Skeletal muscle satellite cell (primary cell): ENCODE measurements at regions not wholly inside any gene's neighbourhood (a gene's known extent, or its start where the extent isn't known, plus 50 kb on each side); places are given as distances from the start of the nearest gene placed in this dataset.
"Not testable (repeated sequence)": the region's sequence is repeated elsewhere in the genome, so short reads cannot be mapped to it uniquely, and the experiment has no call there.

Experiments
- H3K27me3 ChIP-seq: 2 replicates; pipeline ENCODE4 v1.7.0; 2013; ENCODE audit warnings: low read length; ENCODE audit not compliant: control insufficient read depth, insufficient read depth
- H3K36me3 ChIP-seq: 2 replicates; pipeline ENCODE4 v1.7.0; 2013; ENCODE audit warnings: mild to moderate bottlenecking, control low read depth, low read length; ENCODE audit not compliant: insufficient read depth
- H3K4me1 ChIP-seq: 2 replicates; pipeline ENCODE4 v1.7.0; 2013; ENCODE audit warnings: low read length; ENCODE audit not compliant: control insufficient read depth, insufficient read depth
- H3K4me2 ChIP-seq: 2 replicates; pipeline ENCODE4 v1.7.0; 2013; ENCODE audit warnings: mild to moderate bottlenecking, low read length
- H3K4me3 ChIP-seq: 2 replicates; pipeline ENCODE4 v1.7.0; 2013; ENCODE audit warnings: low read length
- H3K9ac ChIP-seq: 2 replicates; pipeline ENCODE4 v1.7.0; 2013; ENCODE audit warnings: mild to moderate bottlenecking, low read depth, low read length, moderate library complexity
- H3K9me3 ChIP-seq: replicated peaks from 2 replicates; pipeline ENCODE4 v1.7.0; 2013; ENCODE audit warnings: mild to moderate bottlenecking, control low read depth, low read length

DNA sequence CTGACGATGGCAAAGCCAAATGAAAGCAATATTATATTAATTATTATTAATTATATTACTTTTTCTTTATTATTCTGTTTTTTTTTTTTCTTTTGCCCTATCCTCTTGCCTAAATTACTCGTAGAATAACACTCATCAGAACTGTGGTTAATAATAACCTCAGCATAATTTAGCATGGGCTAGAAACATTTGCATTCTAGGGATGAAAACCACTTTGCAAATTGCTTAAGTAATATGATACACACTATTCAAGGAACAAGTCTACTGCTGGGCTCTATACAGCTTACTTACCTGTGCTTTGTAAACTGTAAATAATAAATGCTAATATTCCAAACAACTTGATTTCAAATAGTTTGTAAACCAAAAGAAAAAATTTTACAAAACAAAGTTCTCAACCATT, 375.8 kb downstream of the HGF start:
- Histone ChIP-seq H3K9me3 (no peaks in the 10 kb centered on the region), H3K4me2 (no peak overlapping the region), H3K4me1 (no peaks in the 10 kb centered on the region), H3K27me3 (no peaks in the 10 kb centered on the region), H3K36me3 (no peaks in the 10 kb centered on the region), H3K4me3 (no peak overlapping the region), H3K9ac (no peak overlapping the region)

DNA sequence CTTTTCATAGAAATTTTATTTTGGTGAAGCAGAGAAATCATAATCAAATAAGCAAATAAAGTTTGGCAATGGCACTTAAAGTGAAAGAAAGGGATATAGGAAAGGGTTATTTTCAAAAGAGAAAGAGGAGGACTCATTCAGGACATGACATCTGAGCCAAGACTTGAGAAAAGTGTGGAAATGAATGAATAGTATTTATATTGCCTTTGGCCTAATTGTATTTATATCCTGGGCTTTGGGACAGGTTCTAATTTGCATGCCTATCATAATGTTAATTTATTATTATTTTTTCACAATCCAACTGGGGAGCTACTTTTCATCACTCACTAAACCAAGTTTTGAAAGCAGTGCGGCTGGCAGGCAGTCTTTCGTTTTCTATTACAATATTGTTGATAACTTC, 376.8 kb downstream of the HGF start:
- Histone ChIP-seq H3K4me1 (no peaks in the 10 kb centered on the region), H3K36me3 (no peaks in the 10 kb centered on the region), H3K27me3 (no peaks in the 10 kb centered on the region), H3K4me3 (no peak overlapping the region), H3K9ac (no peak overlapping the region), H3K4me2 (no peak overlapping the region), H3K9me3 (no peaks in the 10 kb centered on the region)

DNA sequence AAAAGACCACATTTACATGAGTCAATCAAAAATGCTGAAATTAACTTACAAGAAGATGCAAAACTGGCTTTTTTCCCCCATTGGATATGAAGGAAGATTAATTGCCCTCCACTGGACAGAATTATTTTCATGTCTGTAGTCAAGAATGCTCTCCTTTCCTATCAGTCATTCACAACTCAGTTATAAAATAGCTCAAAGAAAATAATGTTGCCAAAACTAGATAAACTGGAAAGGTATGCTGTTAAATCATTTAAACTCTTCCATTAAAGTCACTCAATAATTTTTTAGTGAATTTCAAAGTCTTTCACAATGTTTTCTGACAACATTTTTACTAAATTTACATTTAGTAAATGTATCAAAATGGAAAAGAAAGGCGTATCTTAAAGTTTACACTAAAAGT, 384.5 kb downstream of the HGF start:
- no peaks in the 10 kb centered on the region for H3K36me3 ChIP-seq
- no peak overlapping the region for H3K4me2 ChIP-seq
- H3K9me3 ChIP-seq = no peaks in the 10 kb centered on the region
- no peaks in the 10 kb centered on the region for H3K4me1 ChIP-seq
- H3K27me3 ChIP-seq = no peaks in the 10 kb centered on the region
- H3K4me3 ChIP-seq = no peak overlapping the region
- H3K9ac ChIP-seq = no peak overlapping the region

DNA sequence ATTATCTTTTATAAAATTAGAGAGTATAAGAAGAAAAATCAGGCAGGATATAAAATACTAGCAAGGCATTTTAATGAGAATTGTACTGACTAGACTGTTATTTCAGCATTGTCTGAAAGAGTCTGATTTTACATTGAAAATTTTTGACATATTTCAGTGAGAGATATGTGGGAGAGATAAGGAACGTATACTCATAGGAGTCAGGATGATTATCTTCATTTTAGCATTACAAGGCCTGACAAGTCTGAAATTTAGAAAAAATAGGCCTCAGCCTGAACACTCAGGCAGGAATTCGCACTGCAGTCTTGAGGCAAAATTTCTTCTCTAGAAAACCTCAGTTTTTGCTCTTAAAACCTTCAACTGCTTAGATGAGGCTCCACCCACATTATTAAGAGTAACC, 386.0 kb downstream of the HGF start:
- H3K4me2 ChIP-seq = no peak overlapping the region
- H3K36me3 ChIP-seq = no peaks in the 10 kb centered on the region
- no peak overlapping the region for H3K9ac ChIP-seq
- no peak overlapping the region for H3K4me3 ChIP-seq
- H3K27me3 ChIP-seq = no peaks in the 10 kb centered on the region
- H3K4me1 ChIP-seq = no peaks in the 10 kb centered on the region
- H3K9me3 ChIP-seq = no peaks in the 10 kb centered on the region

DNA sequence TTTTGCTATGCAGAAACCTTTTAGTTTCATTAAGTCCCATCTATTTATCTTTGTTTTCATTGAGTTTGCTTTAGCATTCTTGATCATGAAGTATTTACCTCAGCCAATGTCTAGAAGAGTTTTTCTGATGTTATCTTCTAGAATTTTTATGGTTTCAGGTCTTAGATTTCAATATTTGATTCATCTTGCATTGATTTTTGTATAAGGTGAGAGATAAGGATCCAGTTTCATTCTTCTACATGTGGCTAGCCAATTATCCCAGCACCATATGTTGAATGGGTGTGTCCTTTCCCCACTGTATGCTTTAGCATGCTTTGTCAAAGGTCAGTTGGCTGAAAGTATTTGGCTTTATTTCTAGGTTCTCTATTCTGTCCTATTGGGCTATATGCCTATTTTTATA, 395.2 kb downstream of the HGF start:
- not testable (repeated sequence) for H3K36me3 ChIP-seq, H3K4me2 ChIP-seq, H3K9ac ChIP-seq, H3K9me3 ChIP-seq, H3K27me3 ChIP-seq, H3K4me1 ChIP-seq, H3K4me3 ChIP-seq

DNA sequence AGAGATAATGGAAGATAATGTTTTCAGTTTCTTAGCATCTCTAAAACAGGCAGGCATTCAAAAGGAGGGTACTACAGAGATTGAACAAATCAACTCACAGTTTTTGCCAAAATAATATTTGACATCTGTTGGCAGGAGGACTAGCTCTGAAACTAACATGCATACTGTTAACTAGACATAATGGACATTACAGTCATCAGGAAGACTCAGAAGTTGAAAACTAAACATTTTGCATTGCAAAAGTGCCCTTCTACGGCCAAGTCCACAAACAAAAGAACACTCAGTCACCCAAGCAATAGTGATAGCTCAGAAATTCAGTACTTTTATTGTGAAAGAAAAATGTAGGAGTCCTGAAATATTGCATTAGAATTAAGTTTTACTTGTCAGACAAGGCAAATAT, 399.0 kb downstream of the HGF start:
- no peak overlapping the region for H3K9ac ChIP-seq
- peaks cover 14% of the 10 kb centered on the region for H3K4me1 ChIP-seq
- no peaks in the 10 kb centered on the region for H3K36me3 ChIP-seq
- H3K4me2 ChIP-seq = no peak overlapping the region
- H3K9me3 ChIP-seq = no peaks in the 10 kb centered on the region
- H3K4me3 ChIP-seq = no peak overlapping the region
- H3K27me3 ChIP-seq = no peaks in the 10 kb centered on the region

DNA sequence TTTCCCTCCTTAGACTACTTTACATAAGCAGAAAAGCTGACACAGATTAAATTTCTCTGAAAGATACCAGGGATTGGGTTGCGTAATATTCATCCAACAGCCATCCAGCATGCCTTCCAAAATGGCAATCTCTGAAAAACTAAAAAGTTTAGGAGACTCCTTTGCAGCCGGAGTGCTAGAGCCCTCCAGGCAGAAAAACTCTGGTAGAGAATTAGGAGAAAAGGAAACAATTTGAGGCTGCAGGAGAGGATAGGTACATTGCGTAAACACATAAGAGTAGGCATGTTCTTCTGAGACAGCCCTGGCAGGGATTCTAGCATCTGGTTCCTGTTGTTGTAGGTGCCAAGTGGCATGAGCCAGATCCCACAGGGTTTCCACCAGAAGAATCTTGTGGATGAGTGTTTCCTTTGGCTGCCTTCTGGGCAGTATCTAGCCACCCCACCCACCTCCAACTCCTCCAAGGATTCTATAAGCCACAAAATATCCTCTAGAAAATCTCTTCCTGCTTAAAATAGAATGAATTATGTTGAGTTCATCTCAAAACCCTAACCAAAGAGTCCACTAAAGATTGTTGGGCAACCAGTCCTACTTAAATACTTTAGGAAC, 402.4 kb downstream of the HGF start:
- H3K4me2 ChIP-seq = peak overlapping the region; percentile 10

DNA sequence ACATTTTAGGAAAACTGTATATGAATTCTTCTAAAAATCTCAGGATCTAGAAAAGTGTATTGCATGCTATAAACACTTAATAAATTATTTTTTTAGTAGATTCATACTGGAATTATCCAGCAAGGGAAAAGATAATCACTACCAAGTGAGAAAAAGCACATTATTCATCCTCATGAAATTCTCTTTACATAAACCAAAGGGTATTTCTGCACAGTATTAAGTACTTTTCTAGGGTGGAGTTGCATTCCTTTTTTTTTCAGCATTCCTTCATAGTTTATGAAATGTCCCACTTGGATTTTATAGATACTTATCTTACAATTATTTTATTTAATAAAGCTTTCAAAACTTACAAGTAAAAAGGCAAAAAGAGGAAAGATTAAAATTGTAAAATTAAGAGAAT, 403.3 kb downstream of the HGF start:
- no peaks in the 10 kb centered on the region for H3K36me3 ChIP-seq
- H3K4me1 ChIP-seq = peaks cover 18% of the 10 kb centered on the region
- peak overlapping the region; percentile 34 for H3K9ac ChIP-seq
- H3K4me2 ChIP-seq = peak overlapping the region; percentile 10
- no peak overlapping the region for H3K4me3 ChIP-seq
- no peaks in the 10 kb centered on the region for H3K27me3 ChIP-seq
- H3K9me3 ChIP-seq = no peaks in the 10 kb centered on the region

More for the DNA sequence above, 402.4 kb downstream of the HGF start:
- Histone ChIP-seq H3K4me1 (peaks cover 14% of the 10 kb centered on the region), H3K4me3 (no peak overlapping the region), H3K9me3 (no peaks in the 10 kb centered on the region), H3K9ac (no peak overlapping the region), H3K27me3 (no peaks in the 10 kb centered on the region), H3K36me3 (no peaks in the 10 kb centered on the region)

DNA sequence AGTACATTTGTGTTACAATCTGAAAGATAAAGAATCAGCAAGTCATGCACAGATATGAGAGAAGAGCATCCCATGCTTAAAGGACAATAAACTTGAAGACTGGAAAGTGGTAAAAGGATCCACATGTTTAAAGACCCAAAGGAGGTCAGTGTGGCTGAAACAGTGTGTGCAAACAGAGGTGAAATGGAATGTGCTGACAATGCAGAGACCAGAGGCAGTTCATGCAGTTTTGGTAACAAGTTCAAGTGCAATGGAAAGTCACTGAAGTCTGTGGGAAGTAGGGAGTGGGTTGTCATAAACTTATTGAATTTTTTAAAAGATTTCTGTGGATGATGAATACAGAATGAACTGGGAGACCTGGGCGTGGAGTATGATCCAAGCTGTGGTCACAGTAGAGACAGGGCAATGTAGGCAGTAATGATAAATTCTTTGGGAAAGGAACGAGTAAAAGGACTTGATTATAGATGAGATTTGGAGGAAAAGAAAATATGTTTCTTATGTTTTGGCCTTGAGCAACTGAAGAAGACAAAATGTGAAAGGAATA, 408.0 kb downstream of the HGF start:
- Histone ChIP-seq H3K27me3 (no peaks in the 10 kb centered on the region), H3K4me3 (no peak overlapping the region), H3K36me3 (no peaks in the 10 kb centered on the region), H3K4me2 (no peak overlapping the region), H3K9me3 (no peaks in the 10 kb centered on the region), H3K9ac (no peak overlapping the region), H3K4me1 (peaks cover 5% of the 10 kb centered on the region)

DNA sequence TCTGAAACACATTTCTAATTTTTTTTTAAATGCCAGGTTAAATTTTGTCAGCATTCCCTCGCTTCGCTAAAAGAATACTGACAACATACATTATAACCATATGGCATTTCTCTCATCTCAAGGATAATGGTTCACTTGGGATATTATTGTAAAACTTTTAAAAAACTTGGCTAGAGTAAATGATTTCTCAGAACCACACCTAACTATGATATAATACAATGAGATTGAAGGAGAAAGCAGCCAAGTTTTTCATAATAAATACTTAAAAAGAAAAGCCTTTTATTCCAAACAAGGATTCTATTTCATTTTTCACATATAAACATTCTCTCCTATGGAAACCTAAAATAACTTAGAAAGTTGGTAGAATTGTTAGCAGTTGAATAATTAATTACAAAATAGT, 413.9 kb downstream of the HGF start:
- H3K4me2 ChIP-seq = no peak overlapping the region
- no peak overlapping the region for H3K9ac ChIP-seq
- no peaks in the 10 kb centered on the region for H3K4me1 ChIP-seq
- H3K27me3 ChIP-seq = no peaks in the 10 kb centered on the region
- H3K9me3 ChIP-seq = no peaks in the 10 kb centered on the region
- H3K36me3 ChIP-seq = no peaks in the 10 kb centered on the region
- no peak overlapping the region for H3K4me3 ChIP-seq

DNA sequence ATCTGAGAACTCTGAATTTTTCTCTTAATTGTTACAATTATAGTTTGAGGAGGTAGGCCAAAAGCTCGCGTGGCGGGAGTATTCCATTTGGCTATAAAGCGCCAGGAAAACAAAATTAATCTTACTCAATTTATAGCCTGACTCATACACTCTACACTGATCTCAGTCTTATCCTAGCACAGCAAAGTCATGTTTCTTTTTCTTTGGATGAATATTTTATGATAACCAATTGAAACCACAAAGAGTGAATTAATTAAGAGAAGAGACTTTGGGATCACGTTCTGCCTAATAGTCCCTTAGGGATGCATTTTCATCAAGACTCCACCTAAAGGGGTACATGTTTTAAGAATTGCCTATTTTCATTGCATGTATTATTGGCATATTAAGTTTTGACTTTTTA, 420.8 kb downstream of the HGF start:
- Histone ChIP-seq H3K9ac (no peak overlapping the region), H3K9me3 (no peaks in the 10 kb centered on the region), H3K27me3 (no peaks in the 10 kb centered on the region), H3K4me1 (no peaks in the 10 kb centered on the region), H3K36me3 (no peaks in the 10 kb centered on the region), H3K4me2 (no peak overlapping the region), H3K4me3 (no peak overlapping the region)

DNA sequence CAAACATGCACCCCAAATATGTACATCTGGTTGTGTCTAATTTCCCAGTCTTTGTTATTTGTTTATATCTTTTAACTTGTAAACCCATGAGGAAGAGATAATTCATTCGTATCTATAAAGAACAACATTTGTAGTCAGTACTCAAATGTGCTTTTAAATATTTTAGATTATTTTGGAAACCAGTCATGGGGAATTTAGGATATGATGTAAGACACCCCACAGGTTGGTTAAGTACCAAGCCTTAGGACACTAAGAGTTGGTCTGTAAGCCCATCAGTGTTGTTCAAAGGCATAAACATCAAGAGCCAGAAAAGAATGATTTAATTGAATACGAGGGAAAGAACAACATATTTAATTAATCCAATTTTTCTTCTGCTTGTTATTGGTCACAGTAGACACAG, 421.1 kb upstream of the SEMA3C start:
- no peaks in the 10 kb centered on the region for H3K36me3 ChIP-seq
- no peaks in the 10 kb centered on the region for H3K27me3 ChIP-seq
- H3K9me3 ChIP-seq = no peaks in the 10 kb centered on the region
- H3K4me2 ChIP-seq = no peak overlapping the region
- peaks cover 6% of the 10 kb centered on the region for H3K4me1 ChIP-seq
- H3K9ac ChIP-seq = no peak overlapping the region
- H3K4me3 ChIP-seq = no peak overlapping the region
